ENCODE measurements at regions not wholly inside any gene's neighbourhood (a gene's known extent, or its start where the extent isn't known, plus 50 kb on each side); places are given as distances from the start of the nearest gene placed in this dataset.
"Not testable (repeated sequence)": the region's sequence is repeated elsewhere in the genome, so short reads cannot be mapped to it uniquely, and the experiment has no call there.

- DNase-seq = no peak
Observed at GRCh38 chr9:103427696-103428095, 432.6 kb downstream of the CYLC2 start.

DNA sequence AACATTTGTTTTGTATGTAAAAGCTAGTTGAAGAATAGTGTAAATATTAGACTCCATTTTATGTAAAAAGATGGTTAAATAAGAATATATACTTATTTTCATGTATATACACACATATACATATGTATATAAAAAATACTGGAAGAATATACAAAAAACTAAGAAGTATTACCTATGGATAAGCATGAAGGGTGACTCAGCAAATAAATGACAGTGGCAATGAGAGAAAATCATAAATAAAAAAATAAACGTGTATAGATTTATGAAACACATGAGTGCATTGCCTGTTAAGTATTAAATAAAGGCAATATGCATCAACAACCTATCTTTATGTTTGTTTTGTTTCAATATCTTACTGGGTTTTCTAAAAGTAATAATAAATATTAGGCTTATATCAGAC, 435.3 kb downstream of the CYLC2 start:
- DNase-seq = no peak

- no peak for DNase-seq
Observed at GRCh38 chr9:103431809-103432208, 436.7 kb downstream of the CYLC2 start.

DNA sequence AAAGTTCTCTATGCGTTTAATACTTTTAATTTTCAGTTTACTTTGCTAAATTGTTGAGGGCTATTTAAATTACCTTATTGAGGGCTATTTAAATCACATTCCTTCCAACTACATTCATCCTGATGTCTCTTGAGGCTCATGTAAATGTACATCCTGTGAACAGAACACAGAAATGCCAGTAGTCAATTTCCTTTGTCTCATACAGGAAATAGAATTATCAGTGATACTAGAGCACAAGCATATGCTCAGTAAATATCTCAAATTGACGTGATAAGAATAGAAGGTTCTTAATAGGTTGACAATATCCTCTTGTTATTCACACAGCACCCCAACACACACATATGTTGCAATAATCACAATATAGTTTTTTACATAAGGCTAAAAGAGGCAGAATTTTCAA, 449.0 kb downstream of the CYLC2 start:
- no peak for DNase-seq

GRCh38 chr9:103458826-103459225, 463.7 kb downstream of the CYLC2 start:
- DNase-seq = no peak

GRCh38 chr9:103471241-103471640, 476.1 kb downstream of the CYLC2 start:
- DNase-seq = no peak

GRCh38 chr9:103474156-103474555, 479.0 kb downstream of the CYLC2 start:
- no peak for DNase-seq

DNA sequence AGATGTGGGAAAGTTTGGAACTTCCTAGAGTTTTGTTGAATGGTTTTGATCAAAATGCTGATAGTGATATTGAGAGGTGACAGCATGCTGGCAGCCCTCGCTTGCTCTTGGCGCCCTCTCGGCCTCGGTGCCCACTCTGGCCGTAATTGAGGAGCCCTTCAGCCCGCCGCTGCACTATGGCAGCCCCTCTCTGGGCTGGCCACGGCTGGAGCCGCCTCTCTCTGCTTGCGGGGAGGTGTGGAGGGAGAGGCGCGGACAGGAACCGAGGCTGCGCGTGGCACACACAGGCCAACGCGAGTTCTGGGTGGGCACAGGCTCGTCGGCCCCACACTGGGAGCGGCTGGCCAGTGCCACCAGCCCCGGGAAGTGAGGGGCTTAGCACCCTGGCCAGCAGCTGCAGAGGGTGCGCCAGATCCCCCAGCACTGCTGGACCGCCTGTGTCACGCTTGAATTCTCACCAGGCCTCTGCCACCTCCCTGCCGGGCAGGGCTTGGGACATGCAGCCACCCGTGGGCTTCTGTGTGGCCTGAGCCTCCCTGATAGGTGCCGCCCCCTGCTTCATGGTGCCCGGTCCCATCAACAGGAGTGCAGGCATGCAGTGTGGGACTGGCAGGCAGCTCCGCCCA, 488.5 kb downstream of the CYLC2 start:
- DNase-seq = no peak

DNA sequence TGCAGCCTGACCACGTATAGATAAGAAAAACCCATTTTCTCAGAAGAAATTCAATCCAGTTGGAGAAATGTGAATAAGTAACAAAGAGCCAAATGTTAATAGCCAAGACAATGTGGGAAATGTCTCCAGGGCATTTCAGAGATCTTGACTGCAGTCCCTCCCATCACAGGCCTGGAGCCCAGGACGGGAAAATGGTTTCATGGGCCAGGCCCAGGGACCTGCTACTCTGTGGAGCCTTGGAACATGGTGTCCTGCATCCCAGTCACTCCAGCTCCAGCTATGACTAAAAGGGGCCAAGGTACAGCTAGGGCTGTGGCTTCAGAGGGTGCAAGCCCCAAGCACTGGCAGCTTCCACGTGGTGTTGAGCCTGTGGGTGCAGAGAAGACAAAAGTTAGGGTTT, 490.0 kb downstream of the CYLC2 start:
- DNase-seq = no peak

DNA sequence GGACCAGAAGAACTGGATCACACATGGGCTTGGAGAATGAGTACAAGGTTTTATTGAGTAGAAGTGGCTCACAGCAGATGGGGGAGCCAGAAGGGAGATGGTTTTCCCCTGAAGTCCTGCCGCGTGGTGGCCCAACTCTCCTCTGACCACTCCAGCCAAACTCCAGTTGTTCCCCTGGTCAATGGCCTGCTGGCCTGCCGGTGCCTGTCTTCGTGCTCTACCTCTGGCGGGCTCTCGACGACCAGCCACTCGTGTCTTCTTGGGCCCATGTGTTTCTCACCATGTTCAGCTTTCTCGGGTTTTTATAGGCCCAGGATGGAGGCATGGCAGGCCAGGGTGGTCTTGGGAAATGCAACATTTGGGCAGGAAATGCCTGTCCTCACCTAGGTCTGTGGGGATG, 519.6 kb downstream of the CYLC2 start:
- DNase-seq = no peak

GRCh38 chr9:103522409-103522808, 527.3 kb downstream of the CYLC2 start:
- DNase-seq = no peak

- no peak for DNase-seq
Observed at GRCh38 chr9:103530934-103531333, 535.8 kb downstream of the CYLC2 start.

GRCh38 chr9:103533318-103533717, 538.2 kb downstream of the CYLC2 start:
- DNase-seq = no peak

GRCh38 chr9:103537426-103537825, 542.3 kb downstream of the CYLC2 start:
- no peak for DNase-seq

DNA sequence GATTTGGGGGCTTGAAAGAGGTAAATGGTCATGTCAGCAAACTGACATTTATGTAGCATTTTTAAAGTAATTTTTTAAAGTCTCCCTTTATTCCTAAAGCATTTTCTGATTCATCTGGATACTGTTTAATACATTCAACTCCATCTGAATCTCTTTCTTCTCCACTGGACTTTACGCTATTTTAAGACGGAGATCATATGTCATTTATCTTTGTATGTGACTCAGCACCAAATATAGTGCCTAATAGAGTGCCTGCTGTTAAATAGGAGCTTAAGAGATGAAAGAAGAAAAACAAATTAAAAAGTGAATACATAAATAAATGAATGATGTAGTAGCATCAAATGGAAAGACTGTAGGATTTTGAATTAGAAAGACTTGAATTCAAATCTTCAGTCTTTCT, 548.8 kb upstream of the SMC2 start:
- no peak for DNase-seq

DNA sequence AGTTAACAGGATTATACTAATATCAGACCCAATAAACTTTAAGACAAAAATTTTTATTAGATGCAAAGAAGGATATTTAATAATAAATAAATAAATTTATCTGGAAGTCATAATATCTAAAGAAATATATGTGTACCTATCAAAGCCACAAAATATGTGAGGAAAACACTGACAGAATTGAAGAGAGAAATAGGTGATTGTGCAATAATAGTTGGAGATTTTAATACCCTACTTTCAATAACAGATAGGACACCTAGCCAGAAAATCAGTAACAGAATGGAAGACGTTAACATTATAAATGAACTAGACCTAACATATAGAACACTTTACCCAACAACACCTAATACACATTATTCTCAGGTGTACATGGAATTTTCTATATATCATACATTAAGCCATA, 541.4 kb upstream of the SMC2 start:
- DNase-seq = no peak

GRCh38 chr9:103574056-103574455, 520.1 kb upstream of the SMC2 start:
- no peak for DNase-seq

- DNase-seq = no peak
Observed at GRCh38 chr9:103586721-103587120, 507.4 kb upstream of the SMC2 start.

GRCh38 chr9:103601287-103601686, 492.8 kb upstream of the SMC2 start:
- DNase-seq = no peak

DNA sequence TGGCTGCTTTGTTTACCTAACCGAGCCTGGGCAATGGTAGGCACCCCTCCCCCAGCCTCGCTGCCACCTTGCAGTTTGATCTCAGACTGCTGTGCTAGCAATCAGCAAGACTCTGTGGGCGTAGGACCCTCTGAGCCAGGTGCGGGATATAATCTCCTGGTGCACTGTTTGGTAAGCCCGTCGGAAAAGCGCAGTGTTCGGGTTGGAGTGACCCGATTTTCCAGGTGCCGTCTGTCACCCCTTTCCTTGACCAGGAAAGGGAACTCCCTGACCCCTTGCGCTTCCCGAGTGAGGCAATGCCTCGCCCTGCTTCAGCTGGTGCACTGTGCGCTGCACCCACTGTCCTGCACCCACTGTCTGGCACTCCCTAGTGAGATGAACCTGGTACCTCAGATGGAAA, 482.2 kb upstream of the SMC2 start:
- DNase-seq = not testable (repeated sequence)

- no peak for DNase-seq
Observed at GRCh38 chr9:103615994-103616393, 478.1 kb upstream of the SMC2 start.

- DNase-seq = no peak
Observed at GRCh38 chr9:103617046-103617445, 477.1 kb upstream of the SMC2 start.

DNA sequence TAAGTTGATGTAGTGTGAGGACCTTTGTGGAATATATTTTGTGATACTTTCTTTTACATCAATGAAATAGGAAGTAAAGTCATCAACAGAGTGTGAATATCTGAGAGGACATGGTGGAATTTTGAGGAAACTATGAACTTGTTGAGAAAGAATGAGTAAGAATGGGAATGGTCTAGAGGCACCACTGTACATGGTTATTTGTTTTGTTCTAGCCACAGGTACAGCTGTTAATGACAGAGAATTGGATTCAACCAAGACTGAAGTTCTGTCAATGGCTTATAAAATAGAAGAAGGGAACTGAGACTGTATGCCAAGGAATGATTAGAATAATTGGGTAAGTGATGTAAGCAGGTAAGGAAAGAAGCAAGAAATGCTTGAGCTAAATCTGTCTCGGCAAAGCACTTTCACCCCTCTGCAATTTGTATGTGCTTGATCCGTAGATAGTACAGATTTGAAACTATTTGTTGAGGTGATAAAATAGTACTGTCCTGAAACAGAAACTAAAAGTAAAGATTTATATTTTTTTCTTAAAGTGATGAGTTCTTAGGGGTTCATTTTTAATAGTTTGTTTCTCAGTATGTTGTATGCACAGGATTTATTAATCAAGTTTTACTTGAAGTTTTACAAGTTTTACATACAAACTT, 468.8 kb upstream of the SMC2 start:
- no peak for DNase-seq

DNA sequence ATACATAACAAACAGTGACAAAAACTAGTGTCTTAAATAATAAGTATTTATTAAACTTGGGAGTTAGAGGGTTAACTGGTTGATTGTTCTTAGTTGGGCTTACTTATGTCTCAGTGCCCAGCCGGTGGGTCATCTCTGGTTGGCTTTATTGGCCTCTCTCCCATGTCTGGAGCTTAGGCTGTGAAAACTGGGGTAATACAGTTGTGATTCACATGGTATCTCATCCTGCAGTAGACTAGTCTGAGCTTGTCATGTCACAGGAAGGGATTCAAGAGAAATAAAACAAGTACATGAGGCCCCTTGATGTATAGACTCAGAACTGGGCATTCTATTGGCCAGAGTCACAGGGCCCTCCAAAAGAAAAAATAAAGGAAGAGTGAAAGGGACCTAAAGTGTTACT, 466.4 kb upstream of the SMC2 start:
- DNase-seq = no peak

DNA sequence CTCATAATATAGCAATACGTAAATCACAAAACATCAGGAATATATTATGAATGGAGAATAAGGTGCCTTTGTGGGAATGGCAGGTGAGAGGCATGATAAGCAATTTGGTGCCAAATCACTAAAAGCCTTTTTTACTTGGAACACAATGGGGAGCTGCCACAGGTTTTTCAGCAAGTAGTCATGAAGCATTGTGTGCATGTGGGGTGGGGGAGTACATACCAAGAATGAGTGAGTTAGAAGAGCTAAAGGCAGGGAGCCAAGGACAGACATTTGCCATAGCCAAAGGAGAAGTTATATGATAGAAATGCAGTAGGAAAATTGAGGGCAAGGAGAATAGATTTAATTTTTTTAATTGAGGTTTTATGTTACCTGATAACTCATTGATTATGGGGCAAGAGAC, 445.0 kb upstream of the SMC2 start:
- no peak for DNase-seq
